Stimulated activated memory B cell treated with anti-CD40 and anti-IgM and Interleukin-4, amounts not matched to agents 10 μg/mL and 1 μg/mL and 100 μg/mL, for 72 hours (primary cell): ENCODE measurements at regions not wholly inside any gene's neighbourhood (a gene's known extent, or its start where the extent isn't known, plus 50 kb on each side); places are given as distances from the start of the nearest gene placed in this dataset.
"Not testable (repeated sequence)": the region's sequence is repeated elsewhere in the genome, so short reads cannot be mapped to it uniquely, and the experiment has no call there.

ENCODE experiments used
- ATAC-seq: fragments of 150-1000 bp; cut with Tn5 transposase; 2 replicates; pipeline ENCODE4 v1.10.0; 2021
- H3K27ac Mint-ChIP-seq: one replicate; pipeline ENCODE4 v1.8.0; 2022; ENCODE audit warnings: mild to moderate bottlenecking, mixed read lengths
- H3K27me3 Mint-ChIP-seq: one replicate; pipeline ENCODE4 v1.8.0; 2022; ENCODE audit warnings: mixed read lengths
- H3K36me3 Mint-ChIP-seq: one replicate; pipeline ENCODE4 v1.8.0; 2022; ENCODE audit warnings: mixed read lengths
- H3K4me1 Mint-ChIP-seq: one replicate; pipeline ENCODE4 v1.8.0; 2022; ENCODE audit warnings: mixed read lengths
- H3K4me3 Mint-ChIP-seq: one replicate; pipeline ENCODE4 v1.8.0; 2022; ENCODE audit warnings: mild to moderate bottlenecking, moderate library complexity, mixed read lengths
- H3K9me3 Mint-ChIP-seq: one replicate; pipeline ENCODE4 v1.8.0; 2022; ENCODE audit warnings: mixed read lengths

DNA sequence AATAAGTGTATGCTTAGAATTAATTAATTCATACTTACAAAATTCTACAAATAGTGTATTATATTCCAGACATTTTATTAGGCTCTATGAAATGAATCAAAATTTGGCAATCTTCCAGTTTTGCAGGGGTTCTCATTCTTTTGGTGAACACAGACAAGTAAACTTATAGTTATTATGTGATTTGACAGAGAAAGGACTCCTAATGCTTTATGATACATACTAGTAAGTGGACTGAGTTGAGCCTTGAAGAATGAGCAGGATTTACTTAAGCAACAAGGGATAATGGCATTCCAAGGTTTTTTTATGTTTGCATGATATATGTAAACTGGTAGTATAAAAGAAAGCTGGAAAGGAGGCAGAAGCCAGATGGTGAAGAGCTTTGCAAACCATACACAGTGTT lies 145.7 kb upstream of the FERD3L start:
- ATAC-seq: no peak
- Mint-ChIP-seq H3K4me1 (no peaks in the 10 kb centered on the region), H3K4me3 (no peak overlapping the region), H3K36me3 (no peaks in the 10 kb centered on the region), H3K27me3 (peaks cover 14% of the 10 kb centered on the region), H3K9me3 (no peaks in the 10 kb centered on the region), H3K27ac (no peak overlapping the region)

DNA sequence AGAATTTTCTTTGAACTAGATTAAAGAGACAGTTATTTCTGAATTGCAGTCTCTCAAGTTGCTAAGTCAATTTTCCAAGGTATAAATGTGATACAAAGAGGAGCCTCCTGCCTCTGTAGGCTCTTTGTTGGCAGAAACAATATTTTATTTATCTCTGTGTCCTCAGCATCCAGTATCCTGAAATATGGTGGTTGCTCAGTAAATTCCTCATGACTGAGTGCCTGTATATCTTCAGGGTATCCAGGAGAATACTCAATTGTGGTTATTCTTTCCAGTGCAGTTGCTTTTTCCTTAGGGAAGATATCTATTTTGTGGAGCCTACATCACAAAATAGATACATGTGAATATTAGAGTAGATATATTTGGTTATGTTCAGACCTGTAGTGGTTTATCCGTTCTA lies 144.8 kb upstream of the FERD3L start:
- ATAC-seq: no peak

DNA sequence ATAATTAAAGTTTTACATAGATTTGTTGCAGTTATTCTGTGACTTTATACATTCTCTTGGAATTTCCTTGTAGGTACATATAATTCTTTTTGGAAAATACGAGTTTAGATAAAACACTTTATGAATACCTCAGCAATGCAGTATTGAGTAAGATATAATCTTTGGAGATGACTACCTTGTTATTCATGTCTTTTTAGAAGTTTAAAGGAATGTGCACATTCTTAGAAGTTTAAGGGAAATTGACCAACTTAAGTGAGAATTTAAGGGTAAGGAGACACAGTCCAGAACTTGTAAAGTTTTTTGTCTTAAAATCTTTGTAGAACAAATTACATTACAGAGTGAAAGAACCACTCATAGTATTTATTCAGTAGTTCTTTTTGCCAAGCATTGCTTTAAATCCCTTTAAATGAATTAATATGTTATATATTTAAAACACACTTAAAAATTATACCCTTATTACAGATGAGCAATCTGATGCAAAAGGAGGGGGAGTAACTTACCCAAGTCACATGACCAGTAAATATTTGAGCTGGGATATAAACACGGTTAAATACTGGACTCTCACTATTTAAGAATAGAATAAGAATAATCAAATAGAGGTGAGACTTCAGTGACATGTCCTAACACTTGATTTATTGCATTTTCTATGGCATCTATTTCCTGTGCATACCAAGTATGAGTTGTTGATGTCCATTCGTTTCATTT lies 139.5 kb upstream of the FERD3L start:
- no peaks in the 10 kb centered on the region for H3K27me3 Mint-ChIP-seq
- H3K27ac Mint-ChIP-seq: no peak overlapping the region
- H3K36me3 Mint-ChIP-seq: no peaks in the 10 kb centered on the region
- ATAC-seq: no peak
- no peaks in the 10 kb centered on the region for H3K9me3 Mint-ChIP-seq
- no peak overlapping the region for H3K4me3 Mint-ChIP-seq
- no peaks in the 10 kb centered on the region for H3K4me1 Mint-ChIP-seq

More for the DNA sequence above, 144.8 kb upstream of the FERD3L start:
- Mint-ChIP-seq H3K4me1 (no peaks in the 10 kb centered on the region), H3K36me3 (no peaks in the 10 kb centered on the region), H3K4me3 (no peak overlapping the region), H3K27ac (no peak overlapping the region), H3K27me3 (peaks cover 14% of the 10 kb centered on the region), H3K9me3 (no peaks in the 10 kb centered on the region)

DNA sequence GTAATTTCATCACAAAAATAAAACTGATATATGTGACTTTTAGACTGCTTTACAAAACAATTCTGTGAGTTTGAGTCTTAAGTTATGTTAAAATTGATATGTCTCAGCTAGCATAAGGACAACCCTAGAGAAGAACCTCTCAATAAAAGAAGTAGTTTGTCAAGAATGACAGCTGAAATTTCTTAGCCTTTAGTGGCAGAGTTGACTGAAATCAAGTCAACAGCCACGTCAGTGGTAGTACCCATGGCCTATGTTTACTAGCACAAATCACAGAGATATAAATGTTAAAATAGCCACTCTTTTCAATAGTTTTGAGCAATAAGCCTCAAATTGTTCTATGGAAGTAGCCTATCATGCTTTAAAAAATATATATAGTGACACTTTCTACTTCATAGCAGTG lies 138.9 kb upstream of the FERD3L start:
- H3K27ac Mint-ChIP-seq: no peak overlapping the region
- H3K4me1 Mint-ChIP-seq: no peaks in the 10 kb centered on the region
- no peak for ATAC-seq
- no peaks in the 10 kb centered on the region for H3K9me3 Mint-ChIP-seq
- no peaks in the 10 kb centered on the region for H3K27me3 Mint-ChIP-seq
- no peak overlapping the region for H3K4me3 Mint-ChIP-seq
- no peaks in the 10 kb centered on the region for H3K36me3 Mint-ChIP-seq

DNA sequence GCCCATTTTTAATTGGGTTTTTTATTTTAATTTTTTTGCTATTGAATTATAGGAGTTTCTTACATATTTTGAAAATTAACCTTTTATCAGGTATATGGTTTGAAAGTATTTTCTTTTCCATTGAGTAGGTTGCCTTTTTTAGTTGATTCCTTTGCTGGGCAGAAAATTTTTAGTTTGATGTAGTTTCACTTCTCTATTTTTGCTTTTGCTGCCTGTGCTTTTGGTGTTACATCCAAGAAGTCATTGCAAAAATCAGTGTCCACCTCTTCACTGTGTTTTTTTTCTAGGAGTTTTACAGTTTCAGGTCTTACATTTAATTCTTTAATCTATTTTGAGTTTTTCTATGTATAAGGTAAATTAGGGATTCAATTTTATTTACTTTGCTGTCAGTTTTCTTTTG lies 129.8 kb upstream of the FERD3L start:
- Mint-ChIP-seq H3K27ac (no peak overlapping the region), H3K4me1 (no peaks in the 10 kb centered on the region), H3K4me3 (no peak overlapping the region), H3K36me3 (no peaks in the 10 kb centered on the region), H3K27me3 (no peaks in the 10 kb centered on the region), H3K9me3 (peaks cover 7% of the 10 kb centered on the region)
- no peak for ATAC-seq

DNA sequence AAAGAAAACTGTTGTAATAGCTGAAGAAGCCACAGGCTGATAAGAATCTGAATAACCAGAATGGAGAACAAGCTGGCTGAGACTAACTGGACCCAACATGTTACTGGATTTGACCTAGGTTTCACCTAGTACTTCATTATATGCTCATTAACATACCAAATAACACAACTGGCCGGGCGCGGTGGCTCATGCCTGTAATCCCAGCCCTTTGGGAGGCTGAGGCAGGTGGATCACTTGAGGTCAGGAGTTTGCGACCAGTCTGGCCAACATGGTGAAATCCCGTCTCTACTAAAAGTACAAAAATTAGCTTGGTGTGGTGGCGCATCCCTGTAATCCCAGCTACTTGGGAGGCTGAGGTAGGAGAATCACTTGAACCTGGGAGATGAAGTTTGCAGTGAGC lies 127.1 kb upstream of the FERD3L start:
- H3K36me3 Mint-ChIP-seq, H3K4me1 Mint-ChIP-seq, H3K27me3 Mint-ChIP-seq, H3K9me3 Mint-ChIP-seq, H3K4me3 Mint-ChIP-seq, H3K27ac Mint-ChIP-seq, ATAC-seq: not testable (repeated sequence)

DNA sequence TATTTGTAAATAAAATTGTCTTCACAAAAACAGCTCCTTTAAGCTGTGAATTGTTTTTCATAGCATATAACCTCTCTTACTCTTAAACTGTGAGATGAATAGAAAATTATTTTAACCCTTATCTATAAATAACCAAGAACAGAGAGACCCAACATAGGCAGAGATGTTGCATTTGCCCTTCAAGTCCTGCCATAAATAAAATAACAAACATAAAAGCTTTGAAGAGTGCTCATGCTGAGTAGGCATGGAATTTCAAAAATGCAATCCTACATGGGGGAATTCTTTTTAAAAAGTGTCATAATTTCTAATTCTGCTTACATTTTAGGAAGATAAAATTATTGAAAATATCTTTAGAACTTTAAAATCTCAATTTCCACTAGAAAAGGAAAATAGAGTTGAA lies 124.1 kb upstream of the FERD3L start:
- Mint-ChIP-seq H3K4me1 (no peaks in the 10 kb centered on the region), H3K27me3 (no peaks in the 10 kb centered on the region), H3K36me3 (no peaks in the 10 kb centered on the region), H3K4me3 (no peak overlapping the region), H3K27ac (no peak overlapping the region), H3K9me3 (no peaks in the 10 kb centered on the region)
- no peak for ATAC-seq

DNA sequence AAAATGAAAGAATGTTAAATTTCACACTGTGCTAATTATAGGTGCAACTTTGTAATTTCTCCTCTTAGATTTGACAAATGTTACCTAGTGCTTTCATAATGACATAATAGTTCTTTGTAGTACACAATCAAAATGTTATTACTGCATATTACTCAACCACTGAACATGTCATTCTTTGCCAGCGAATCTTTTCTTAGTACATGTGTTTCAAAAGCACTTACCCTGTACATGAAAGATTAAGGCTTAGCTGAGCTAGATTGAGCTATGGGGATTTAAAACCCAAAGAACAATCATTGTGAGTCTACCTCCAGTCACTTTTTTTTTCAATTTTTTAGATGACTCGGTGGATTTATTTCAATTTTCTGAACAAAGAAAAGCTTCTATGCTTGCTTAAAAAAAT lies 123.5 kb upstream of the FERD3L start:
- H3K4me1 Mint-ChIP-seq: no peaks in the 10 kb centered on the region
- H3K27me3 Mint-ChIP-seq: no peaks in the 10 kb centered on the region
- H3K36me3 Mint-ChIP-seq: no peaks in the 10 kb centered on the region
- ATAC-seq: no peak
- H3K27ac Mint-ChIP-seq: no peak overlapping the region
- no peaks in the 10 kb centered on the region for H3K9me3 Mint-ChIP-seq
- H3K4me3 Mint-ChIP-seq: no peak overlapping the region

DNA sequence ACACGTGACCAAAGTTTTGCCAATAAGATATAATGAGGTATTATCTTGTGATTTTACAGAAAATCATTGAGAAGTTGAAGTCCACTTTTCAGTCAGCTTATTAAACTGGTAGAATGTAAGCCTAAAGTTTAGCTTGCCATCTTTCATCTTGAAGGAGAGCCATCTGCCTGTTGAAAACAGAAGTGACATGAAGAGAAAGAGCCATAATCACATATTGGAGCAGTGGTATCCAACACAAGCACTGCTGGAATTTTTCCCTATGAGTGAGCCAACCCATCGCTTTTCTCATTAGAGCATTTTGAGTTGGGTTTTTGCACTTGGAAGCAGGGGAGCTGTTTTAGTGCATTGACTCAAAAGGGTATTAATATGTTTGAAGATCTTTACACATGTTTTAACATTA lies 117.6 kb upstream of the FERD3L start:
- no peaks in the 10 kb centered on the region for H3K27me3 Mint-ChIP-seq
- H3K36me3 Mint-ChIP-seq: no peaks in the 10 kb centered on the region
- ATAC-seq: no peak

DNA sequence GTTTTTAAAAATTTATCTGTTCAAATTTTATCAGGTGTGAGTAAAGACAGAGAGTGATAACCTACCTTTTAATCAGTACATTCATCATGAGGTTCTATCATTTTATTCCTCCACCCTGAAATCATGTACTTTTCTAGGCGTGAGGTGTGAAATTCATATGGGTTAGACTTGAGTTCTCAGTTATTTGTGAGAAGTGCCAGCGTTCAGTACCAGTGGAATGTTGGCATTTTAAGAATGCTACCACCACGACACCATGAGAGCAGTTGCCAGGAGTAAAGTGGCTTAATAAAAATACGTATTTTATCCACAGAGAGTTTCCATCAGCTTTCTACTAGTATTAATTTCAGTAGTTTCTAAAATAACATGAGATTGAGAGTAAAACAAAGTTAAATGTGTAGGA lies 104.1 kb upstream of the FERD3L start:
- no peak for ATAC-seq
- Mint-ChIP-seq H3K27me3 (no peaks in the 10 kb centered on the region), H3K4me3 (no peak overlapping the region), H3K27ac (no peak overlapping the region), H3K36me3 (no peaks in the 10 kb centered on the region), H3K4me1 (no peaks in the 10 kb centered on the region), H3K9me3 (peaks cover 2% of the 10 kb centered on the region)

More for the DNA sequence above, 117.6 kb upstream of the FERD3L start:
- H3K9me3 Mint-ChIP-seq: peaks cover 2% of the 10 kb centered on the region
- no peak overlapping the region for H3K4me3 Mint-ChIP-seq
- no peaks in the 10 kb centered on the region for H3K4me1 Mint-ChIP-seq
- no peak overlapping the region for H3K27ac Mint-ChIP-seq

DNA sequence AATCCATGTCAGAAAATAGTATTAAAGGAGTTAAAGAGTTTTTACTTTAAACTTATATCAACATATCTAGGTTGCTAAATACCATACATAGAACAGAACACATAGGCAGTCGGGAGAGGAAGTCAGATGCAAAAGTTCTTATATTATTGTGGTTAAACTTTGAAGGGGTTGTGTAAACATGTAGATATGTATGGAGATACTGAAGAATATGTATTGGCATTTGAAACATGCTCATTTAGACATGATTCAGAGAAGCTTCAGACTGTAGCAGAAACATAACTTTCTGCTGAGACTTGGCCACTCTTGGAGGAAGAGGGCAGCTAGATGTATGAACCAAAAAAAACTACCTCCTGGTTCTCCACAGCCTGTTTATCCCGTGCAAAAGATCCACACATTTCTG lies 103.5 kb upstream of the FERD3L start:
- ATAC-seq: no peak
- H3K4me3 Mint-ChIP-seq: no peak overlapping the region
- H3K27me3 Mint-ChIP-seq: no peaks in the 10 kb centered on the region
- no peaks in the 10 kb centered on the region for H3K9me3 Mint-ChIP-seq
- no peak overlapping the region for H3K27ac Mint-ChIP-seq
- no peaks in the 10 kb centered on the region for H3K4me1 Mint-ChIP-seq
- no peaks in the 10 kb centered on the region for H3K36me3 Mint-ChIP-seq

DNA sequence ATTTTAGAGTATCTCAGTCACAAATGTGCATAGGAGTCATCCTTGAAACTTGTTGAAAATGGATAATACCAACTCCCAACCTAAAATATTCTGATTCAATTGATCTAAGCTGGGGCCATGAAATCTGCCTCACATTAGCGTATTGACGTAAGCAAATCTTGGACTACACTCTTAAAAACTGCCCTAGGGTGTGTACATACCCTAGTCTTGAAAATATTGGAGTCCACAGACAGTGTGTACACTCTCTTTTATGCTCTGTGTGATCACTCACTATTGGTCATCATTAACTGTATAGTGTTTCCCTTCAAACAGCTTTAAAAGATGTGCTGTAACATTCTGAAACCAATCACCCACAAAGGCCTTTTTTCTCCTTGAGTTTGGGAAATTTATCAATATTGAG lies 102.9 kb upstream of the FERD3L start:
- Mint-ChIP-seq H3K27me3 (no peaks in the 10 kb centered on the region), H3K36me3 (no peaks in the 10 kb centered on the region), H3K27ac (no peak overlapping the region), H3K9me3 (no peaks in the 10 kb centered on the region), H3K4me3 (no peak overlapping the region), H3K4me1 (no peaks in the 10 kb centered on the region)
- no peak for ATAC-seq

DNA sequence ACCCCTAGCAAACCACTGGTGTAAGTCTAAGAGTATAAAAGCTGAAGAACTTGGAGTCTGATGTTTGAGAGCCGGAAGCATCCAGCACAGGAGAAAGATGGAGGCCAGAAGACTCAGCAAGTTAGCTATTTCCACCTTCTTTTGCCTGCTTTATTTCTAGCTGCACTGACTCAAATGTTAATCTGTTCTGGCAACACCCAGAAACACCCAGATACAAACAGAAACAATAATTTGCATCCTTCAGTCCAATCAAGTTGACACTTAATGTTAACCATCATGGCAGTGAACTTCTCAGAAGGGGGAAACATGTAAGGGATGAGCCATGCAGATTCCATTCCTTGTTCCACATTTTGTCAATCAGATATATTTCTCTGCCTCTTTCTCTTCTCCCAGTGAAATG lies 101.8 kb upstream of the FERD3L start:
- ATAC-seq: no peak
- no peaks in the 10 kb centered on the region for H3K36me3 Mint-ChIP-seq
- no peaks in the 10 kb centered on the region for H3K4me1 Mint-ChIP-seq
- H3K9me3 Mint-ChIP-seq: no peaks in the 10 kb centered on the region
- no peak overlapping the region for H3K27ac Mint-ChIP-seq
- no peak overlapping the region for H3K4me3 Mint-ChIP-seq
- H3K27me3 Mint-ChIP-seq: no peaks in the 10 kb centered on the region

DNA sequence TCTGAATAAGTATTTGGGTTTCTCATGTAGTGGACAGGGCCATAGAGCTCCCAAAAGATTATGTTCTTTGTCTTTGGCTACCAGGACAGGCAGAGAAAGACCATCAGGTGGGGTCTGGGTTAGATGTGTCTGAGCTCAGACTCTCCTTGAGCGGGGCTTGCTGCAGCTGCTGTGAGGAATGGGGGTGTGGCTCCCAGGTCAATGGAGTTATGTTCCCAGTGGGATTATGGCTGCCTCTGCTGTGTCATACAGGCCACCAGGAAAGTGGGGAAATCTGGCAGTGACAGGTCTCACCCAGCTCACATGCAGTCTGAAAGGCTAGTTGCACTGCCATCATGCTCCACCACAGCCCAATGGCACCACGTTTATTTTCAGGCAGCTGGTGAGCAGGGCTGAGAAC lies 97.0 kb upstream of the FERD3L start:
- H3K4me3 Mint-ChIP-seq: no peak overlapping the region
- H3K27me3 Mint-ChIP-seq: no peaks in the 10 kb centered on the region
- H3K9me3 Mint-ChIP-seq: peaks cover 5% of the 10 kb centered on the region
- H3K27ac Mint-ChIP-seq: no peak overlapping the region
- no peak for ATAC-seq
- H3K36me3 Mint-ChIP-seq: no peaks in the 10 kb centered on the region
- H3K4me1 Mint-ChIP-seq: no peaks in the 10 kb centered on the region

DNA sequence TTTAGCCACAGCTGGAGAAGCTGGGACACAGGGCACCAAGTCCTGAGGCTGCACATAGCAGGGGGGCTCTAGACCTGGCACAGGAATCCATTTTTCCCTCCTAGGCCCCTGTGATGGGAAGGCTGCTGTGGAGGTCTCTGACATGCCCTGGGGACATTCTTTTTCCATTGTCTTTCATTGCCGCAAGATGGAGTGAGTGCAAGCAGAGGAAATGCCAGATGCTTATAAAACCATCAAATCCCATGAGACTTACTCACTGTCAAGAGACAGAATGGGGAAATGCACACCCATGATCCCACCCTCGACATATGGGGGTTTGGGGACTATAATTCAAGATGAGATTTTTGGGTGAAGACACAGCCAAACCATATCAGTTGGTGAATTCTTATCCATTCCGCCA lies 94.7 kb upstream of the FERD3L start:
- no peaks in the 10 kb centered on the region for H3K27me3 Mint-ChIP-seq
- no peak for ATAC-seq
- H3K4me3 Mint-ChIP-seq: no peak overlapping the region
- peaks cover 5% of the 10 kb centered on the region for H3K9me3 Mint-ChIP-seq
- H3K27ac Mint-ChIP-seq: no peak overlapping the region
- H3K36me3 Mint-ChIP-seq: no peaks in the 10 kb centered on the region
- H3K4me1 Mint-ChIP-seq: no peaks in the 10 kb centered on the region

DNA sequence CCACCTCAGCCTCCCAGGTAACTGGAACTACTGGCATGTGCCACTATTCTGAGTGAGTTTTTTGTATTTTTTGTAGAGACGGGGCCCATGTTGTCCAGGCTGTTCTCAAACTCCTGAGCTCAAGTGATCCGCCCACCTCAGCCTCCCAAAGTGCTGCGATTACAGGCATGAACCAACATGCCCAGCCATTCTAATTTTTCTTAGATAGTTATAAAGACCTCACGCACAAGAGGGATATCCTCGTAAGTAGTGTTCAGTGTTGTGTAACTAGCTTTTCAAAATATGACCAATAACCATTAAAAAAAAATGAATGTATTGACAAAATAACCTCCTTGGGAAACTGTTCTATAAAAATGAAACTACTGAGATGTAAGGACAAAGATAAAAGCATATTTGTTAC lies 90.5 kb upstream of the FERD3L start:
- Mint-ChIP-seq H3K4me3 (no peak overlapping the region), H3K27ac (no peak overlapping the region), H3K36me3 (no peaks in the 10 kb centered on the region), H3K27me3 (no peaks in the 10 kb centered on the region), H3K9me3 (peaks cover 13% of the 10 kb centered on the region), H3K4me1 (no peaks in the 10 kb centered on the region)
- no peak for ATAC-seq

DNA sequence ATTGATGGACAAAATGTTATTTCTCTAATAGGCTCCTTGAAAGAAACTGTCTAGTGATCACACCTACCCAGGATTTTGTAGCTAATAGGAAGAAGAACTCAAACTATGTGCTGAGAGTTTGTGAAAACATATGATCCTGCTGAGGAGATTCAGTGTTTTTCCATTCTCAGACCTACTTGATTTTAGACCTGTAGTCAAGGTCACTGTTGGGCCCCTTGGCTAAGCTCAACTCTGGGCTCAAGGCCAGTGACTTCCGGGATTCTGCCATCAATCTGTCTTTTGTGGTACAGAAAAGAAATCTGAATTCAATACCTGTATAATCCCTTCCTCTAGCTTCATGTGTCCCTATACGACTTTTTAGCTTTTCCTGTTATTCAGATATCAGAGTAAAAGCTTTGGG lies 79.7 kb upstream of the FERD3L start:
- Mint-ChIP-seq H3K9me3 (peaks cover 8% of the 10 kb centered on the region), H3K36me3 (no peaks in the 10 kb centered on the region), H3K4me1 (no peaks in the 10 kb centered on the region), H3K27ac (no peak overlapping the region), H3K4me3 (no peak overlapping the region), H3K27me3 (no peaks in the 10 kb centered on the region)
- ATAC-seq: no peak
